GM23338 (cell line): ENCODE measurements at regions not wholly inside any gene's neighbourhood (a gene's known extent, or its start where the extent isn't known, plus 50 kb on each side); places are given as distances from the start of the nearest gene placed in this dataset.

ENCODE experiments used
- ATAC-seq: fragments of 200-7000 bp; cut with Tn5 transposase; 3 replicates; pipeline ENCODE4 v1.9.1; 2020
- DNase-seq: peaks from one replicate; pipeline ENCODE4 v3.0.0-alpha.2; 2015; ENCODE audit warnings: low spot score
- H2AFZ ChIP-seq: fragments of 200-600 bp; sonication (generic); 2 replicates; pipeline ENCODE4 v1.8.0; 2016; ENCODE audit warnings: antibody characterized with exemption, mild to moderate bottlenecking, moderate library complexity
- H3F3A ChIP-seq: fragments of 200-600 bp; sonication (generic); replicated peaks from 2 replicates; pipeline ENCODE4 v1.8.0; 2017; ENCODE audit warnings: antibody characterized with exemption, mixed run types, low read depth
- H3K27ac ChIP-seq: fragments of 200-600 bp; sonication (generic); 2 replicates; pipeline ENCODE4 v1.6.1; 2016; ENCODE audit warnings: low read depth
- H3K27me3 ChIP-seq: fragments of 200-600 bp; sonication (generic); 2 replicates; pipeline ENCODE4 v1.8.0; 2016; ENCODE audit warnings: mild to moderate bottlenecking, mixed run types, moderate library complexity; ENCODE audit not compliant: insufficient read depth
- H3K36me3 ChIP-seq: fragments of 200-600 bp; sonication (generic); 2 replicates; pipeline ENCODE4 v1.8.0; 2016; ENCODE audit warnings: mild to moderate bottlenecking; ENCODE audit not compliant: insufficient read depth
- H3K4me1 ChIP-seq: fragments of 200-600 bp; sonication (generic); 2 replicates; pipeline ENCODE4 v1.8.0; 2016; ENCODE audit warnings: mild to moderate bottlenecking, moderate library complexity; ENCODE audit not compliant: insufficient read depth
- H3K4me2 ChIP-seq: fragments of 200-600 bp; sonication (generic); 2 replicates; pipeline ENCODE4 v1.7.1; 2017; ENCODE audit warnings: mixed run types
- H3K4me3 ChIP-seq: fragments of 200-600 bp; sonication (generic); 2 replicates; pipeline ENCODE4 v1.6.1; 2016; ENCODE audit warnings: mixed run types
- H3K79me2 ChIP-seq: fragments of 200-600 bp; sonication (generic); replicated peaks from 2 replicates; pipeline ENCODE4 v1.8.0; 2017; ENCODE audit warnings: mild to moderate bottlenecking; ENCODE audit not compliant: insufficient read depth
- H3K9me2 ChIP-seq: fragments of 200-600 bp; sonication (generic); 2 replicates; pipeline ENCODE4 v1.8.0; 2017; ENCODE audit not compliant: insufficient read depth
- H4K20me1 ChIP-seq: fragments of 200-600 bp; sonication (generic); replicated peaks from 2 replicates; pipeline ENCODE4 v1.8.0; 2017; ENCODE audit warnings: mild to moderate bottlenecking; ENCODE audit not compliant: insufficient read depth
- H3K27ac Mint-ChIP-seq: 2 replicates; pipeline ENCODE4 v1.8.0; 2020; ENCODE audit warnings: inconsistent platforms, mild to moderate bottlenecking, moderate library complexity, mixed read lengths
- H3K27me3 Mint-ChIP-seq: 3 replicates; pipeline ENCODE4 v1.8.0; 2022; ENCODE audit warnings: low read depth, mild to moderate bottlenecking, moderate library complexity, mixed read lengths, inconsistent platforms; ENCODE audit not compliant: insufficient read depth, poor library complexity
- H3K36me3 Mint-ChIP-seq: 3 replicates; pipeline ENCODE4 v1.8.0; 2021; ENCODE audit warnings: low read depth, mild to moderate bottlenecking, inconsistent platforms, moderate library complexity, mixed read lengths
- H3K4me1 Mint-ChIP-seq: 3 replicates; pipeline ENCODE4 v1.8.0; 2020; ENCODE audit warnings: mild to moderate bottlenecking, inconsistent platforms, mixed read lengths
- H3K4me3 Mint-ChIP-seq: 3 replicates; pipeline ENCODE4 v1.8.0; 2021; ENCODE audit warnings: moderate library complexity, mild to moderate bottlenecking, inconsistent platforms, mixed read lengths
- H3K9me3 Mint-ChIP-seq: 3 replicates; pipeline ENCODE4 v1.8.0; 2020; ENCODE audit warnings: moderate library complexity, mild to moderate bottlenecking, inconsistent platforms, mixed read lengths
- EZH2 ChIP-seq: fragments of 200-600 bp; sonication (generic); IDR thresholded peaks from one replicate; pipeline ENCODE4 v1.8.0; 2017; ENCODE audit warnings: antibody characterized with exemption, mild to moderate bottlenecking, low read depth; ENCODE audit not compliant: unreplicated experiment
- ZNF114 ChIP-seq: fragments of 250-450 bp; sonication (Bioruptor Pico); IDR thresholded peaks from 2 replicates; pipeline ENCODE4 v1.5.0; 2020; ENCODE audit warnings: mild to moderate bottlenecking, moderate library complexity
- ZNF331 ChIP-seq: fragments of 250-450 bp; sonication (Bioruptor Pico); IDR thresholded peaks from 2 replicates; pipeline ENCODE4 v1.5.0; 2020; ENCODE audit warnings: low read depth, mild to moderate bottlenecking, moderate library complexity
- TF ChIP-seq, protein P1 (sequence below): IDR thresholded peaks from one replicate; pipeline ENCODE4 v1.6.1; 2018; ENCODE audit warnings: antibody characterized with exemption; ENCODE audit not compliant: unreplicated experiment
- TF ChIP-seq, protein P2 (sequence below), 2 experiments: fragments of 200-600 bp in 1 of 2; sonication (generic) in 1 of 2; conservative IDR thresholded peaks; 2 replicates each; pipeline versions ENCODE4 v1.5.1 to v1.6.1; 2016 to 2017; ENCODE audit warnings: antibody characterized with exemption in 2 of 2, low read depth in 2 of 2, mild to moderate bottlenecking in 2 of 2, moderate library complexity in 1 of 2
- TF ChIP-seq, protein P3 (sequence below): IDR thresholded peaks from 2 replicates; pipeline ENCODE4 v1.6.1; 2016; ENCODE audit warnings: antibody characterized with exemption

GRCh38 chr16:85187447-85187846, 75.2 kb upstream of the CIBAR2 start:
- TF ChIP-seq, protein P1, sequence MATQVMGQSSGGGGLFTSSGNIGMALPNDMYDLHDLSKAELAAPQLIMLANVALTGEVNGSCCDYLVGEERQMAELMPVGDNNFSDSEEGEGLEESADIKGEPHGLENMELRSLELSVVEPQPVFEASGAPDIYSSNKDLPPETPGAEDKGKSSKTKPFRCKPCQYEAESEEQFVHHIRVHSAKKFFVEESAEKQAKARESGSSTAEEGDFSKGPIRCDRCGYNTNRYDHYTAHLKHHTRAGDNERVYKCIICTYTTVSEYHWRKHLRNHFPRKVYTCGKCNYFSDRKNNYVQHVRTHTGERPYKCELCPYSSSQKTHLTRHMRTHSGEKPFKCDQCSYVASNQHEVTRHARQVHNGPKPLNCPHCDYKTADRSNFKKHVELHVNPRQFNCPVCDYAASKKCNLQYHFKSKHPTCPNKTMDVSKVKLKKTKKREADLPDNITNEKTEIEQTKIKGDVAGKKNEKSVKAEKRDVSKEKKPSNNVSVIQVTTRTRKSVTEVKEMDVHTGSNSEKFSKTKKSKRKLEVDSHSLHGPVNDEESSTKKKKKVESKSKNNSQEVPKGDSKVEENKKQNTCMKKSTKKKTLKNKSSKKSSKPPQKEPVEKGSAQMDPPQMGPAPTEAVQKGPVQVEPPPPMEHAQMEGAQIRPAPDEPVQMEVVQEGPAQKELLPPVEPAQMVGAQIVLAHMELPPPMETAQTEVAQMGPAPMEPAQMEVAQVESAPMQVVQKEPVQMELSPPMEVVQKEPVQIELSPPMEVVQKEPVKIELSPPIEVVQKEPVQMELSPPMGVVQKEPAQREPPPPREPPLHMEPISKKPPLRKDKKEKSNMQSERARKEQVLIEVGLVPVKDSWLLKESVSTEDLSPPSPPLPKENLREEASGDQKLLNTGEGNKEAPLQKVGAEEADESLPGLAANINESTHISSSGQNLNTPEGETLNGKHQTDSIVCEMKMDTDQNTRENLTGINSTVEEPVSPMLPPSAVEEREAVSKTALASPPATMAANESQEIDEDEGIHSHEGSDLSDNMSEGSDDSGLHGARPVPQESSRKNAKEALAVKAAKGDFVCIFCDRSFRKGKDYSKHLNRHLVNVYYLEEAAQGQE: no peak
- TF ChIP-seq, protein P2, sequence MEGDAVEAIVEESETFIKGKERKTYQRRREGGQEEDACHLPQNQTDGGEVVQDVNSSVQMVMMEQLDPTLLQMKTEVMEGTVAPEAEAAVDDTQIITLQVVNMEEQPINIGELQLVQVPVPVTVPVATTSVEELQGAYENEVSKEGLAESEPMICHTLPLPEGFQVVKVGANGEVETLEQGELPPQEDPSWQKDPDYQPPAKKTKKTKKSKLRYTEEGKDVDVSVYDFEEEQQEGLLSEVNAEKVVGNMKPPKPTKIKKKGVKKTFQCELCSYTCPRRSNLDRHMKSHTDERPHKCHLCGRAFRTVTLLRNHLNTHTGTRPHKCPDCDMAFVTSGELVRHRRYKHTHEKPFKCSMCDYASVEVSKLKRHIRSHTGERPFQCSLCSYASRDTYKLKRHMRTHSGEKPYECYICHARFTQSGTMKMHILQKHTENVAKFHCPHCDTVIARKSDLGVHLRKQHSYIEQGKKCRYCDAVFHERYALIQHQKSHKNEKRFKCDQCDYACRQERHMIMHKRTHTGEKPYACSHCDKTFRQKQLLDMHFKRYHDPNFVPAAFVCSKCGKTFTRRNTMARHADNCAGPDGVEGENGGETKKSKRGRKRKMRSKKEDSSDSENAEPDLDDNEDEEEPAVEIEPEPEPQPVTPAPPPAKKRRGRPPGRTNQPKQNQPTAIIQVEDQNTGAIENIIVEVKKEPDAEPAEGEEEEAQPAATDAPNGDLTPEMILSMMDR (conservative IDR thresholded peaks at IDR 0.05; ENCODE audit: low read depth in 2 of 2): peak; percentile 53 to 77
- TF ChIP-seq EZH2: no peak
- H3K79me2 ChIP-seq: peaks cover 71% of the 10 kb centered on the region
- H3K4me3 ChIP-seq: no peak overlapping the region
- H3K27me3 ChIP-seq: no peaks in the 10 kb centered on the region
- H3K27ac ChIP-seq: no peak overlapping the region
- H3K4me1 ChIP-seq: peaks cover 17% of the 10 kb centered on the region
- no peak overlapping the region for H3K4me2 ChIP-seq
- peak; percentile 92 for ATAC-seq
- H3K36me3 Mint-ChIP-seq: peaks cover 33% of the 10 kb centered on the region
- peak; percentile 85 for DNase-seq
- no peak overlapping the region for H3K4me3 Mint-ChIP-seq
- no peak overlapping the region for H2AFZ ChIP-seq
- no peaks in the 10 kb centered on the region for H3F3A ChIP-seq
- peaks cover 4% of the 10 kb centered on the region; the same call in 1 of the 2 replicates for H3K36me3 ChIP-seq
- H3K27ac Mint-ChIP-seq: no peak overlapping the region
- H3K9me3 Mint-ChIP-seq: peaks cover 19% of the 10 kb centered on the region
- H4K20me1 ChIP-seq: no peaks in the 10 kb centered on the region; the same call in none of the 2 replicates
- H3K4me1 Mint-ChIP-seq: peaks cover 18% of the 10 kb centered on the region
- no peaks in the 10 kb centered on the region for H3K9me2 ChIP-seq
- H3K27me3 Mint-ChIP-seq: peaks cover 9% of the 10 kb centered on the region

- no peak overlapping the region for H3K4me3 ChIP-seq
- H3K9me2 ChIP-seq: no peaks in the 10 kb centered on the region
- no peak overlapping the region for H3K4me2 ChIP-seq
- H3K36me3 Mint-ChIP-seq: peaks cover 29% of the 10 kb centered on the region
- H3K36me3 ChIP-seq: peaks cover 4% of the 10 kb centered on the region; the same call in 1 of the 2 replicates
- H3K9me3 Mint-ChIP-seq: peaks cover 19% of the 10 kb centered on the region
- ATAC-seq (no peak), DNase-seq (no peak)
- H3K4me3 Mint-ChIP-seq: no peak overlapping the region
- H4K20me1 ChIP-seq: no peaks in the 10 kb centered on the region; the same call in none of the 2 replicates
- H3K79me2 ChIP-seq: peaks cover 74% of the 10 kb centered on the region
- peaks cover 9% of the 10 kb centered on the region for H3K27me3 Mint-ChIP-seq
- peaks cover 17% of the 10 kb centered on the region for H3K4me1 ChIP-seq
- H3K27me3 ChIP-seq: no peaks in the 10 kb centered on the region
- no peak overlapping the region for H3K27ac Mint-ChIP-seq
- no peak overlapping the region for H2AFZ ChIP-seq
- H3F3A ChIP-seq: no peaks in the 10 kb centered on the region
- TF ChIP-seq, protein P2 (conservative IDR thresholded peaks at IDR 0.05; ENCODE audit: low read depth in 2 of 2): no peak
- TF ChIP-seq ZNF331 (no peak), ZNF114 (no peak)
- TF ChIP-seq, protein P3, sequence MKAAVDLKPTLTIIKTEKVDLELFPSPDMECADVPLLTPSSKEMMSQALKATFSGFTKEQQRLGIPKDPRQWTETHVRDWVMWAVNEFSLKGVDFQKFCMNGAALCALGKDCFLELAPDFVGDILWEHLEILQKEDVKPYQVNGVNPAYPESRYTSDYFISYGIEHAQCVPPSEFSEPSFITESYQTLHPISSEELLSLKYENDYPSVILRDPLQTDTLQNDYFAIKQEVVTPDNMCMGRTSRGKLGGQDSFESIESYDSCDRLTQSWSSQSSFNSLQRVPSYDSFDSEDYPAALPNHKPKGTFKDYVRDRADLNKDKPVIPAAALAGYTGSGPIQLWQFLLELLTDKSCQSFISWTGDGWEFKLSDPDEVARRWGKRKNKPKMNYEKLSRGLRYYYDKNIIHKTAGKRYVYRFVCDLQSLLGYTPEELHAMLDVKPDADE: no peak
- peaks cover 21% of the 10 kb centered on the region for H3K4me1 Mint-ChIP-seq
- no peak overlapping the region for H3K27ac ChIP-seq
Measured at GRCh38 chr16:85187886-85188285, 75.6 kb upstream of the CIBAR2 start.
